ENCODE measurements at regions not wholly inside any gene's neighbourhood (a gene's known extent, or its start where the extent isn't known, plus 50 kb on each side); places are given as distances from the start of the nearest gene placed in this dataset.

DNA sequence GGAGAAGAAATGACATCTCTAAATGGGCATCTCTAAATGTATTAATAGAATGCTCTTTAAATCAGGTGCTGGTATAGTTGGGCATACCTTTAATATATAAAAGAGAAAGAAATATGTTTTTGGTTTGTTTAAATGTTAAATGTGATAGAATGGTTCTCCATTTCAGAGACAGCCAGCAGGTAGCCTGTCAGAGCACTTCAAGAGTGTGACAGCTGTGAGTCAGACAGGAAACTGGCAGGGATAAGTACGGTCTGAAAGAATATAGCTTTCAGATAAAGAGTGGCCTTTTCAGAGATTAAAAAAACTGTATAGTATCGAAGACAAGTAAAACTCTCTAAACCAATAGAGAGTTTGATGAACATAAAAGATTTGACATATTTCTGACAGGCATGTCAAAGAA is 654.1 kb downstream of the IGSF11 start:
- no peak overlapping the region for H3K9ac ChIP-seq (ENCODE audit: low read depth, low read length, poor library complexity)
- no peak overlapping the region for H3K4me2 ChIP-seq (ENCODE audit: insufficient read depth, low read length, poor library complexity, severe bottlenecking)
- no peak overlapping the region for H2BK5ac ChIP-seq (ENCODE audit: low read length)
- H3K4me1 ChIP-seq (ENCODE audit: control insufficient read depth in 2 of 2, insufficient read depth in 1 of 2, low read depth in 1 of 2, low read length in 2 of 2): no peaks in the 10 kb centered on the region
- H2AFZ ChIP-seq (ENCODE audit: low read length): no peak overlapping the region
- no peak overlapping the region for H3K27ac ChIP-seq (replicated peaks; ENCODE audit: low read length)
- no peak overlapping the region for H4K8ac ChIP-seq (ENCODE audit: low read depth, low read length)
- no peak overlapping the region for H3K4ac ChIP-seq (ENCODE audit: low read length)
- H3K27me3 ChIP-seq (ENCODE audit: control insufficient read depth in 3 of 3, insufficient read depth in 3 of 3, low read depth in 1 of 3, low read length in 3 of 3): no peaks in the 10 kb centered on the region
- no peak overlapping the region for H3K14ac ChIP-seq (ENCODE audit: low read length)
- H3K18ac ChIP-seq (ENCODE audit: low read length): no peak overlapping the region
- H4K91ac ChIP-seq (ENCODE audit: low read depth, low read length, poor library complexity): no peak overlapping the region
- H2BK15ac ChIP-seq (ENCODE audit: low read length): no peak overlapping the region
- no peak overlapping the region for H2AK5ac ChIP-seq (ENCODE audit: low read depth, low read length)
- H2BK12ac ChIP-seq (ENCODE audit: low read length): no peak overlapping the region
- H3K23ac ChIP-seq (ENCODE audit: low read depth, low read length, poor library complexity): no peak overlapping the region
- no peaks in the 10 kb centered on the region for H3K79me1 ChIP-seq (ENCODE audit: low read depth, low read length)
- WGBS, 2 donors (ENCODE audit: extremely low coverage in 2 of 2, insufficient read length in 2 of 2, insufficient replicate concordance in 1 of 2): no CpG with 5 or more reads among the region's 2 CpGs
- H3K36me3 ChIP-seq (replicated peaks in 1 of 2; ENCODE audit: control insufficient read depth in 2 of 2, insufficient read depth in 2 of 2, low read length in 2 of 2): no peaks in the 10 kb centered on the region
- no peak overlapping the region for H3K4me3 ChIP-seq (ENCODE audit: low read length in 2 of 2)
- no peaks in the 10 kb centered on the region for H3K9me3 ChIP-seq (replicated peaks in 1 of 2; ENCODE audit: control insufficient read depth in 2 of 2, insufficient read depth in 1 of 2, low read depth in 1 of 2, low read length in 2 of 2)
- no peak for DNase-seq (ENCODE audit: low spot score)
- no peak overlapping the region for H2BK120ac ChIP-seq (ENCODE audit: low read depth, low read length)

DNA sequence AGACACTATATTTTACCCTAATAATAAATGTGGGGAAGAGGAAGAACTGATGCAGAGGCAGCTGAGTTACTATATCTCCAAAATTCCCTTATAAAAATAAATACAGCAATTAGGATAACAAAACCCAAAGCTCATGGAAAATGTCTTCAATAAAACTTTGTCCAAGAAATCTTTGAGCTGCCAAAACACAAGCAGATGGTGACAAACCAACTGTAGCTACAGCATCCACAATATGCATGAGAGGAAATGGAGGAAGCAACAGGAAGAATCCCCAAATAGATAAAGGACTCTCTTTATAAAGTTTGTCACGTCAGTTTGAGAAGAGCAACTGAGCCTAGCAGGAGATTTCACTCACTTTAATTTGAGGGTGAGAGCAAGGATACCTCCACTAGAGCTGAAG is 638.2 kb downstream of the IGSF11 start:
- Histone ChIP-seq H3K14ac (ENCODE audit: low read length) (no peak overlapping the region), H3K27ac (replicated peaks; ENCODE audit: low read length) (no peak overlapping the region), H2BK12ac (ENCODE audit: low read length) (no peak overlapping the region), H3K27me3 (ENCODE audit: control insufficient read depth in 3 of 3, insufficient read depth in 3 of 3, low read depth in 1 of 3, low read length in 3 of 3) (no peaks in the 10 kb centered on the region), H4K8ac (ENCODE audit: low read depth, low read length) (no peak overlapping the region), H3K4me3 (ENCODE audit: low read length in 2 of 2) (no peak overlapping the region), H3K4me1 (ENCODE audit: control insufficient read depth in 2 of 2, insufficient read depth in 1 of 2, low read depth in 1 of 2, low read length in 2 of 2) (no peaks in the 10 kb centered on the region), H2BK15ac (ENCODE audit: low read length) (no peak overlapping the region), H4K91ac (ENCODE audit: low read depth, low read length, poor library complexity) (no peak overlapping the region), H3K79me1 (ENCODE audit: low read depth, low read length) (no peaks in the 10 kb centered on the region), H2BK5ac (ENCODE audit: low read length) (no peak overlapping the region), H2AFZ (ENCODE audit: low read length) (no peak overlapping the region), H3K9me3 (replicated peaks in 1 of 2; ENCODE audit: control insufficient read depth in 2 of 2, insufficient read depth in 1 of 2, low read depth in 1 of 2, low read length in 2 of 2) (no peaks in the 10 kb centered on the region), H3K4ac (ENCODE audit: low read length) (no peak overlapping the region), H3K18ac (ENCODE audit: low read length) (no peak overlapping the region), H3K9ac (ENCODE audit: low read depth, low read length, poor library complexity) (no peak overlapping the region), H3K4me2 (ENCODE audit: insufficient read depth, low read length, poor library complexity, severe bottlenecking) (no peak overlapping the region), H2BK120ac (ENCODE audit: low read depth, low read length) (no peak overlapping the region), H2AK5ac (ENCODE audit: low read depth, low read length) (no peak overlapping the region), H3K23ac (ENCODE audit: low read depth, low read length, poor library complexity) (no peak overlapping the region), H3K36me3 (replicated peaks in 1 of 2; ENCODE audit: control insufficient read depth in 2 of 2, insufficient read depth in 2 of 2, low read length in 2 of 2) (no peaks in the 10 kb centered on the region)
- no peak for DNase-seq (ENCODE audit: low spot score)
- no CpG with 5 or more reads among the region's 1 CpG for whole genome bisulfite sequencing, 2 donors (ENCODE audit: extremely low coverage in 2 of 2, insufficient read length in 2 of 2, insufficient replicate concordance in 1 of 2)

DNA sequence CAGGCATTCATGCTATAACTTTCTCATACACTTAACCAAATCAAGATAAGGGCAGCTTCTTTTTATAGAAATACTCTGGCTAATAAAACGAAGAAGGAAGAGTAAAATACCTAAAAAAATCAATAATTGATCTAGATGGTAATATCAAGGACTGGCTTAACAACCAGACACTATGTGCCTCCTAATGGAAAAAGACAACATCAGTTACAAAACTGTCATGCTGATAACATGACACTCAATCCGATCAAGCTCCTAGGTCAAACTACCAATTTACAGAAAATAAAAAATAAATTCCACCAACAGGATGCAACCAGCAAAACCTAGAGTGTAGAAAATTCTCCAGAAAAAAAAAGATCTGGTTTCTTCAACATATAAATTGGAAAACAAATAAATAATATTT is 634.6 kb downstream of the IGSF11 start:
- no peak overlapping the region for H3K14ac ChIP-seq (ENCODE audit: low read length)
- no peak overlapping the region for H3K27ac ChIP-seq (replicated peaks; ENCODE audit: low read length)
- H2BK120ac ChIP-seq (ENCODE audit: low read depth, low read length): no peak overlapping the region
- H3K4me3 ChIP-seq (ENCODE audit: low read length in 2 of 2): no peak overlapping the region
- no peak overlapping the region for H2BK15ac ChIP-seq (ENCODE audit: low read length)
- no peak overlapping the region for H2BK12ac ChIP-seq (ENCODE audit: low read length)
- H3K4me2 ChIP-seq (ENCODE audit: insufficient read depth, low read length, poor library complexity, severe bottlenecking): no peak overlapping the region
- H3K36me3 ChIP-seq (replicated peaks in 1 of 2; ENCODE audit: control insufficient read depth in 2 of 2, insufficient read depth in 2 of 2, low read length in 2 of 2): no peaks in the 10 kb centered on the region
- H3K4me1 ChIP-seq (ENCODE audit: control insufficient read depth in 2 of 2, insufficient read depth in 1 of 2, low read depth in 1 of 2, low read length in 2 of 2): no peaks in the 10 kb centered on the region
- no peak for DNase-seq (ENCODE audit: low spot score)
- no peak overlapping the region for H4K91ac ChIP-seq (ENCODE audit: low read depth, low read length, poor library complexity)
- no CpG with 5 or more reads among the region's 2 CpGs for WGBS, 2 donors (ENCODE audit: extremely low coverage in 2 of 2, insufficient read length in 2 of 2, insufficient replicate concordance in 1 of 2)
- H3K4ac ChIP-seq (ENCODE audit: low read length): no peak overlapping the region
- H3K79me1 ChIP-seq (ENCODE audit: low read depth, low read length): no peaks in the 10 kb centered on the region
- no peak overlapping the region for H4K8ac ChIP-seq (ENCODE audit: low read depth, low read length)
- H3K9me3 ChIP-seq (replicated peaks in 1 of 2; ENCODE audit: control insufficient read depth in 2 of 2, insufficient read depth in 1 of 2, low read depth in 1 of 2, low read length in 2 of 2): no peaks in the 10 kb centered on the region
- H3K18ac ChIP-seq (ENCODE audit: low read length): no peak overlapping the region
- no peak overlapping the region for H2BK5ac ChIP-seq (ENCODE audit: low read length)
- H3K27me3 ChIP-seq (ENCODE audit: control insufficient read depth in 3 of 3, insufficient read depth in 3 of 3, low read depth in 1 of 3, low read length in 3 of 3): no peaks in the 10 kb centered on the region
- H2AFZ ChIP-seq (ENCODE audit: low read length): no peak overlapping the region
- H2AK5ac ChIP-seq (ENCODE audit: low read depth, low read length): no peak overlapping the region
- H3K9ac ChIP-seq (ENCODE audit: low read depth, low read length, poor library complexity): no peak overlapping the region
- H3K23ac ChIP-seq (ENCODE audit: low read depth, low read length, poor library complexity): no peak overlapping the region

DNA sequence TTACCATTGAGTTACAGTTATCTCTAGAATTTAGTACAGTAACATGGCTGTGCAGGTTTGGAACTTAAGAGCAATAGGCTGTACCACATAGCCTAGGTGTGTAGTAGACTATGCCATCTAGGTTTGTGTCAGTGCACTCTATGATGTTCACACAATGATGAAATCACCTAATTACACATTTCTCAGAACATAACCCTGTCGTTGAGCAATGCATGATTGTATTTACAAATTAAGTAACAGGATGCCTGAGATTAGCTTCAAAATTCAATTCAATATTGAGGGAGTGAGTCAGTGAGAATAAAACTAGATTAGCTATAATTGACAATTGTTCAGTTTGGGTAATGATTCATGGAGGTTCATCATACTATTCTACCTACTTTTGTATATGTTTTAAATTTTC is 633.8 kb downstream of the IGSF11 start:
- H3K4me1 ChIP-seq (ENCODE audit: control insufficient read depth in 2 of 2, insufficient read depth in 1 of 2, low read depth in 1 of 2, low read length in 2 of 2): no peaks in the 10 kb centered on the region
- H2AFZ ChIP-seq (ENCODE audit: low read length): no peak overlapping the region
- H3K23ac ChIP-seq (ENCODE audit: low read depth, low read length, poor library complexity): no peak overlapping the region
- WGBS, 2 donors (ENCODE audit: extremely low coverage in 2 of 2, insufficient read length in 2 of 2, insufficient replicate concordance in 1 of 2): no CpG with 5 or more reads among the region's 1 CpG
- no peak overlapping the region for H3K18ac ChIP-seq (ENCODE audit: low read length)
- H3K27ac ChIP-seq (replicated peaks; ENCODE audit: low read length): no peak overlapping the region
- no peaks in the 10 kb centered on the region for H3K79me1 ChIP-seq (ENCODE audit: low read depth, low read length)
- no peaks in the 10 kb centered on the region for H3K36me3 ChIP-seq (replicated peaks in 1 of 2; ENCODE audit: control insufficient read depth in 2 of 2, insufficient read depth in 2 of 2, low read length in 2 of 2)
- H2AK5ac ChIP-seq (ENCODE audit: low read depth, low read length): no peak overlapping the region
- H3K4me3 ChIP-seq (ENCODE audit: low read length in 2 of 2): no peak overlapping the region
- H2BK5ac ChIP-seq (ENCODE audit: low read length): no peak overlapping the region
- no peak overlapping the region for H4K8ac ChIP-seq (ENCODE audit: low read depth, low read length)
- no peak overlapping the region for H3K9ac ChIP-seq (ENCODE audit: low read depth, low read length, poor library complexity)
- no peak overlapping the region for H4K91ac ChIP-seq (ENCODE audit: low read depth, low read length, poor library complexity)
- H2BK12ac ChIP-seq (ENCODE audit: low read length): no peak overlapping the region
- H3K14ac ChIP-seq (ENCODE audit: low read length): no peak overlapping the region
- H3K4me2 ChIP-seq (ENCODE audit: insufficient read depth, low read length, poor library complexity, severe bottlenecking): no peak overlapping the region
- H3K4ac ChIP-seq (ENCODE audit: low read length): no peak overlapping the region
- no peaks in the 10 kb centered on the region for H3K9me3 ChIP-seq (replicated peaks in 1 of 2; ENCODE audit: control insufficient read depth in 2 of 2, insufficient read depth in 1 of 2, low read depth in 1 of 2, low read length in 2 of 2)
- H2BK15ac ChIP-seq (ENCODE audit: low read length): no peak overlapping the region
- H3K27me3 ChIP-seq (ENCODE audit: control insufficient read depth in 3 of 3, insufficient read depth in 3 of 3, low read depth in 1 of 3, low read length in 3 of 3): no peaks in the 10 kb centered on the region
- DNase-seq (ENCODE audit: low spot score): no peak
- no peak overlapping the region for H2BK120ac ChIP-seq (ENCODE audit: low read depth, low read length)

Measured in neuronal stem cell (in vitro differentiated cells).